ENCODE measurements at regions not wholly inside any gene's neighbourhood (a gene's known extent, or its start where the extent isn't known, plus 50 kb on each side); places are given as distances from the start of the nearest gene placed in this dataset.

DNA sequence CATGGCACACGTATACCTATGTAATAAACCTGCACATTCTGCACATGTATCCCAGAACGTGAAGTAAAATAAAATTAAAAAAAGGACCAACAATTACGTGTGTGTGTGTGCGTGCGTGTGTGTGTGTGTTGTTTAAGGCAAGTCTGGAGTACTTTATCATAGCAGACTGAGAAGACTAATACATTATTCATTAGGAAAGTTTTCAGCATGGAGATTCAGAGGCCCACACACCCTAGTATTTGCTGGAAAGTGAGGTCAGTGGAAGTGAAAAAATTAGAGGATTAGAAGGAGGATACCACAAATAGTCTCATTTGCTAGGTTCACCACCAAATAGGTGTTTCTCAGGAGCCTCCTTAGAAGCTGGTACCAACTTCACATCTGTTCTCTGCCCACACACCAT is 457.1 kb upstream of the CPEB2 start:
- TF ChIP-seq, protein P1, sequence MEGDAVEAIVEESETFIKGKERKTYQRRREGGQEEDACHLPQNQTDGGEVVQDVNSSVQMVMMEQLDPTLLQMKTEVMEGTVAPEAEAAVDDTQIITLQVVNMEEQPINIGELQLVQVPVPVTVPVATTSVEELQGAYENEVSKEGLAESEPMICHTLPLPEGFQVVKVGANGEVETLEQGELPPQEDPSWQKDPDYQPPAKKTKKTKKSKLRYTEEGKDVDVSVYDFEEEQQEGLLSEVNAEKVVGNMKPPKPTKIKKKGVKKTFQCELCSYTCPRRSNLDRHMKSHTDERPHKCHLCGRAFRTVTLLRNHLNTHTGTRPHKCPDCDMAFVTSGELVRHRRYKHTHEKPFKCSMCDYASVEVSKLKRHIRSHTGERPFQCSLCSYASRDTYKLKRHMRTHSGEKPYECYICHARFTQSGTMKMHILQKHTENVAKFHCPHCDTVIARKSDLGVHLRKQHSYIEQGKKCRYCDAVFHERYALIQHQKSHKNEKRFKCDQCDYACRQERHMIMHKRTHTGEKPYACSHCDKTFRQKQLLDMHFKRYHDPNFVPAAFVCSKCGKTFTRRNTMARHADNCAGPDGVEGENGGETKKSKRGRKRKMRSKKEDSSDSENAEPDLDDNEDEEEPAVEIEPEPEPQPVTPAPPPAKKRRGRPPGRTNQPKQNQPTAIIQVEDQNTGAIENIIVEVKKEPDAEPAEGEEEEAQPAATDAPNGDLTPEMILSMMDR (IDR thresholded peaks at IDR 0.05): no peak
- ATAC-seq (ENCODE audit: low read depth) (no peak), DNase-seq (no peak)
- no peaks in the 10 kb centered on the region for H3K36me3 Mint-ChIP-seq (ENCODE audit: low read depth)
- no peaks in the 10 kb centered on the region for H3K27me3 Mint-ChIP-seq
- H3K9me3 Mint-ChIP-seq: peaks cover 9% of the 10 kb centered on the region
- H3K27ac Mint-ChIP-seq: no peak overlapping the region
- intact Hi-C loops (cut with micrococcal nuclease): no loop called here
- H3K4me1 Mint-ChIP-seq: no peaks in the 10 kb centered on the region
- POLR2A ChIA-PET: no interaction called here
- H3K4me3 Mint-ChIP-seq: no peak overlapping the region
- CTCF ChIA-PET: no interaction called here

DNA sequence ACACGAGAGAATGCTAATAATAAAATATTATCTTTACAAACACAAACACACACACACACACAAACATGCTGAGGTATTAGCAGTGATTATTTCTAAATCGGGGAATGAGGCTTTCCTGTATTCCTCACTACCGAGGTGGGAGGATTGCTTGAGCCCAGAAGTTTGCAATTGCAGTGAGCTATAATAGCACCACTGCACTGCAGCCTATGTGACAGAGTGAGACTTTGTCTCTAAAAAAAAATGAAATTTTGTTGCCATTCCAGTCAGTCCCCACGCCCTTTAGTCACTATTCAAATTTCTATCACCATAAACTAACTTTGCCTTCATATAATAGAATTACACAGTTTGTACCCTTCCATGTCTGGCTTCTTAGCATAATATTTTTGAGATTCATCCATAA is 456.5 kb upstream of the CPEB2 start:
- DNase-seq (no peak), ATAC-seq (ENCODE audit: low read depth) (no peak)
- CTCF ChIA-PET: no interaction called here
- POLR2A ChIA-PET: no interaction called here
- H3K9me3 Mint-ChIP-seq: peaks cover 9% of the 10 kb centered on the region
- no peak overlapping the region for H3K4me3 Mint-ChIP-seq
- no peaks in the 10 kb centered on the region for H3K27me3 Mint-ChIP-seq
- TF ChIP-seq, protein P1 (IDR thresholded peaks at IDR 0.05): no peak
- no peaks in the 10 kb centered on the region for H3K4me1 Mint-ChIP-seq
- H3K27ac Mint-ChIP-seq: no peak overlapping the region
- H3K36me3 Mint-ChIP-seq (ENCODE audit: low read depth): no peaks in the 10 kb centered on the region
- intact Hi-C loops (cut with micrococcal nuclease): no loop called here

DNA sequence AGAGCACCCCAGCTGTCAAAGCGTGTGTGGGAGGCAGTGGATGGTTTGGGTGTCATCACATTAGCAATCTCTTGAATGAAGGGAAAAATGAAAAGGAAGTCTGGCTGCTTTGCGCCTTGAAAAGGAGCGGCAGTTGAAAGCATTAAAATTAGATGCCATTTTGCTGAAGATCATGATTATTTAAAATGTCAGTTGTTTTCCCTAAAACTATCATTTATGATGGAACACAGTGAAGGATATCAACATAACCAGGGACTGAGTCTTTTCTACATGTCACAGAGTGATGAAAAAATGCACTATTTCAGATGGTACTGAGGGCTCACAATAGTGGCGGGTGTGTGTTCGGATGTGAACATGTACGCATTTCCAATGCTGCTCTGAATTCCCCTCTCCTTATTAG is 450.2 kb upstream of the CPEB2 start:
- TF ChIP-seq, protein P1 (IDR thresholded peaks at IDR 0.05): no peak
- Mint-ChIP-seq H3K27me3 (no peaks in the 10 kb centered on the region), H3K4me1 (no peaks in the 10 kb centered on the region), H3K27ac (no peak overlapping the region), H3K36me3 (ENCODE audit: low read depth) (no peaks in the 10 kb centered on the region), H3K4me3 (no peak overlapping the region), H3K9me3 (no peaks in the 10 kb centered on the region)
- ChIA-PET CTCF (no interaction called here), POLR2A (no interaction called here)
- DNase-seq: no peak
- ATAC-seq (ENCODE audit: low read depth): no peak
- intact Hi-C loops (cut with micrococcal nuclease): no loop called here

DNA sequence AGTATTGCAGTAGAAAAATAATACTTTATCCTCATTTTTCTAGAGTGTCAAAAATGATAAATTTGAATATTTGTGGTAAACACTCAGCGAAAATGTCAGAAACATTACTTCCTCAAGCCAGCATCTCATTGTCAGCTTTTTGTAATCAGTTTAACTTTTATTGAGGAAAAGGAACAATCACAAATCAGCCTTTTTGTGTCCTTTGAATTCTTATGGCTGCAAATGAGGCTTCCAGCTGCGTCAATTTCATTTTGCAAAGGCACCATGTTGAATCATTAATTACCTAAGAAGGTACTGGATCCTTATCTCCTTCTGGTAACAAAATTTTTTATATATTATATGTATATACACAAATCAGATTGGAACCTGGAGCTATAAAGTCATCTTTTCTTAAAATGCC is 442.6 kb upstream of the CPEB2 start:
- no peaks in the 10 kb centered on the region for H3K27me3 Mint-ChIP-seq
- ATAC-seq (ENCODE audit: low read depth) (no peak), DNase-seq (no peak)
- H3K4me1 Mint-ChIP-seq: no peaks in the 10 kb centered on the region
- intact Hi-C loops (cut with micrococcal nuclease): no loop called here
- no peaks in the 10 kb centered on the region for H3K36me3 Mint-ChIP-seq (ENCODE audit: low read depth)
- no peaks in the 10 kb centered on the region for H3K9me3 Mint-ChIP-seq
- TF ChIP-seq, protein P1 (IDR thresholded peaks at IDR 0.05): no peak
- no peak overlapping the region for H3K27ac Mint-ChIP-seq
- POLR2A ChIA-PET: no interaction called here
- no peak overlapping the region for H3K4me3 Mint-ChIP-seq
- CTCF ChIA-PET: no interaction called here

DNA sequence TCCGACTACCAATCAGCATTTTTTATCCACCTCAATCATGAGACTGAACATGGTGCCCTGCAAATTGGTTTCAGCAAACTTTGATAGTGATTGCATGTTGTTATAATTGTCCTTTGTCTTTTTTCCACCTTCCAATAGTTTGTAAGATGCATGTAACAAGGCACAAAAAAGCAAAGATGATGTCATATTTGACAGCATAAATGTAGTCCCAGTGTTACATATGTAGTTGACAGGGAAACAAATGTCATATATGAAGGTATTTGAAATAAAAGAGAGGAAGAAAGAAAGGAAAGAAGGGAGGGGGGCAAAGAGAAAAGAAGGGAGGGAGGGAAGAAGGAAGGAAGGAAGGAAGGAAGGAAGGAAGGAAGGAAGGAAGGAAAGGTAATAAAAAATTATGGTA is 441.7 kb upstream of the CPEB2 start:
- no peak for DNase-seq
- Mint-ChIP-seq H3K9me3 (no peaks in the 10 kb centered on the region), H3K4me1 (no peaks in the 10 kb centered on the region), H3K36me3 (ENCODE audit: low read depth) (no peaks in the 10 kb centered on the region), H3K27ac (no peak overlapping the region), H3K27me3 (no peaks in the 10 kb centered on the region), H3K4me3 (no peak overlapping the region)
- POLR2A ChIA-PET: no interaction called here
- intact Hi-C loops (cut with micrococcal nuclease): no loop called here
- TF ChIP-seq, protein P1 (IDR thresholded peaks at IDR 0.05): no peak
- CTCF ChIA-PET: no interaction called here
- no peak for ATAC-seq (ENCODE audit: low read depth)

Data from activated B cell treated with CpG ODN at 0.5 μM for 24 hours (primary cell).